ENCODE measurements at regions not wholly inside any gene's neighbourhood (a gene's known extent, or its start where the extent isn't known, plus 50 kb on each side); places are given as distances from the start of the nearest gene placed in this dataset.

DNA sequence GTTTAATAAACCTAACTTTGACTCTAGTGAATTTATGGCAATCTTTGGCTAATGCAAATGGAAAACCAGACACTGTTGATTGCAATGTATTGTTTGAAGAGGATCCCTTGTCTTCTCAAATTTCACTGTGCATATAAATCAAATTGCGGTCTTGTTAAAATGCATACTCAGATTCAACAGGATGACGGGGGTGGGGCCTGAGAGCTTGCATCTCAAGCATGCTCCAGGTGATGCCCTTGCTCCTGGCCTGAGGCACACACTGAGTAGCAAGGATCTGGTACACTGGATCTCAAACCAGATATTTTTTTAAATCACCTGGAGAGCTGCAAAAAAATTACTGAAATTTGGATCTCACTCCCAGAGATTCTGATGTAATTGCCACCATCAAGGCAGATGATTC, 463.7 kb downstream of the DNAH5 start:
- no CpG with 5 or more reads among the region's 2 CpGs for WGBS (ENCODE audit: extremely low coverage, insufficient read length, low lambda C conversion rate)
- no peak overlapping the region for H2AFZ ChIP-seq (ENCODE audit: low read length)
- no peak overlapping the region for H4K8ac ChIP-seq (replicated peaks; ENCODE audit: insufficient read length, low read depth, low read length)
- no peak for DNase-seq
- H3K23ac ChIP-seq (ENCODE audit: insufficient read length, low read depth, low read length): no peak overlapping the region
- H3K9ac ChIP-seq (ENCODE audit: extremely low read depth, insufficient read length, low read length): no peak overlapping the region
- H2BK20ac ChIP-seq (ENCODE audit: low read depth, low read length, poor library complexity, severe bottlenecking): no peak overlapping the region
- H2AK5ac ChIP-seq (ENCODE audit: insufficient read length, low read length): no peak overlapping the region
- H2BK15ac ChIP-seq (ENCODE audit: low read depth, low read length): no peak overlapping the region
- no peaks in the 10 kb centered on the region; the same call in 1 of the 2 replicates for H3K4me1 ChIP-seq (ENCODE audit: insufficient read depth, low read length)
- H3K4ac ChIP-seq (ENCODE audit: low read depth, low read length): no peak overlapping the region
- no peaks in the 10 kb centered on the region for H3K79me1 ChIP-seq (ENCODE audit: insufficient read depth, low read depth, low read length, poor library complexity, severe bottlenecking)
- TF ChIP-seq, protein P1, sequence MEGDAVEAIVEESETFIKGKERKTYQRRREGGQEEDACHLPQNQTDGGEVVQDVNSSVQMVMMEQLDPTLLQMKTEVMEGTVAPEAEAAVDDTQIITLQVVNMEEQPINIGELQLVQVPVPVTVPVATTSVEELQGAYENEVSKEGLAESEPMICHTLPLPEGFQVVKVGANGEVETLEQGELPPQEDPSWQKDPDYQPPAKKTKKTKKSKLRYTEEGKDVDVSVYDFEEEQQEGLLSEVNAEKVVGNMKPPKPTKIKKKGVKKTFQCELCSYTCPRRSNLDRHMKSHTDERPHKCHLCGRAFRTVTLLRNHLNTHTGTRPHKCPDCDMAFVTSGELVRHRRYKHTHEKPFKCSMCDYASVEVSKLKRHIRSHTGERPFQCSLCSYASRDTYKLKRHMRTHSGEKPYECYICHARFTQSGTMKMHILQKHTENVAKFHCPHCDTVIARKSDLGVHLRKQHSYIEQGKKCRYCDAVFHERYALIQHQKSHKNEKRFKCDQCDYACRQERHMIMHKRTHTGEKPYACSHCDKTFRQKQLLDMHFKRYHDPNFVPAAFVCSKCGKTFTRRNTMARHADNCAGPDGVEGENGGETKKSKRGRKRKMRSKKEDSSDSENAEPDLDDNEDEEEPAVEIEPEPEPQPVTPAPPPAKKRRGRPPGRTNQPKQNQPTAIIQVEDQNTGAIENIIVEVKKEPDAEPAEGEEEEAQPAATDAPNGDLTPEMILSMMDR (conservative IDR thresholded peaks at IDR 0.05): no peak
- H4K5ac ChIP-seq (ENCODE audit: insufficient read length, low read depth, low read length): no peak overlapping the region
- peaks cover 17 to 21% of the 10 kb centered on the region in 2 experiments for H3K4me1 Mint-ChIP-seq
- no peaks in the 10 kb centered on the region for H4K20me1 ChIP-seq (ENCODE audit: control insufficient read depth, insufficient read depth, insufficient read length)
- H4K91ac ChIP-seq (ENCODE audit: insufficient read length, low read depth, low read length): no peak overlapping the region
- no peak overlapping the region for H2BK12ac ChIP-seq (ENCODE audit: insufficient read length, low read depth, low read length)
- H3K14ac ChIP-seq (ENCODE audit: insufficient read depth, low read length): no peak overlapping the region
- no peaks in the 10 kb centered on the region for H3K9me3 ChIP-seq (ENCODE audit: control insufficient read depth, low read depth, low read length)
- H2BK5ac ChIP-seq (ENCODE audit: insufficient read length, low read length): no peak overlapping the region
- no peak overlapping the region for H3T11ph ChIP-seq (ENCODE audit: low read length)
- H3K27ac Mint-ChIP-seq: no peak overlapping the region
- no peaks in the 10 kb centered on the region for H3K23me2 ChIP-seq (ENCODE audit: insufficient read length, low read depth, low read length, poor library complexity, severe bottlenecking)
- no peak overlapping the region for H3K18ac ChIP-seq (ENCODE audit: insufficient read length, low read depth, low read length)
- H2BK120ac ChIP-seq (ENCODE audit: low read depth, low read length, poor library complexity, severe bottlenecking): no peak overlapping the region
- no peak overlapping the region for H3K4me2 ChIP-seq (ENCODE audit: insufficient read depth, insufficient read length, low read length)
- peaks cover 1% of the 10 kb centered on the region; the same call in 1 of the 2 replicates for H3K27me3 Mint-ChIP-seq (ENCODE audit: low read depth)
- no peak overlapping the region for H3K56ac ChIP-seq (ENCODE audit: insufficient read length, low read depth, low read length)
- H3K36me3 Mint-ChIP-seq (ENCODE audit: insufficient read depth in 1 of 3, low read depth in 3 of 3): peaks cover 0 to 1% (median 0%) of the 10 kb centered on the region in 3 experiments; a peak in 4 of 7 replicates
- no peaks in the 10 kb centered on the region for H3K27me3 ChIP-seq (ENCODE audit: insufficient read depth, low read length)
- H3K4me3 Mint-ChIP-seq: no peak overlapping the region
- no peak overlapping the region for H3K27ac ChIP-seq (ENCODE audit: insufficient read length, low read depth, low read length)
- no peaks in the 10 kb centered on the region for H3K79me2 ChIP-seq (ENCODE audit: insufficient read depth, low read length)
- H3K9me3 Mint-ChIP-seq: peaks cover under 1% of the 10 kb centered on the region in 2 experiments; a peak in 2 of 5 replicates
